ENCODE measurements at regions not wholly inside any gene's neighbourhood (a gene's known extent, or its start where the extent isn't known, plus 50 kb on each side); places are given as distances from the start of the nearest gene placed in this dataset.

DNA sequence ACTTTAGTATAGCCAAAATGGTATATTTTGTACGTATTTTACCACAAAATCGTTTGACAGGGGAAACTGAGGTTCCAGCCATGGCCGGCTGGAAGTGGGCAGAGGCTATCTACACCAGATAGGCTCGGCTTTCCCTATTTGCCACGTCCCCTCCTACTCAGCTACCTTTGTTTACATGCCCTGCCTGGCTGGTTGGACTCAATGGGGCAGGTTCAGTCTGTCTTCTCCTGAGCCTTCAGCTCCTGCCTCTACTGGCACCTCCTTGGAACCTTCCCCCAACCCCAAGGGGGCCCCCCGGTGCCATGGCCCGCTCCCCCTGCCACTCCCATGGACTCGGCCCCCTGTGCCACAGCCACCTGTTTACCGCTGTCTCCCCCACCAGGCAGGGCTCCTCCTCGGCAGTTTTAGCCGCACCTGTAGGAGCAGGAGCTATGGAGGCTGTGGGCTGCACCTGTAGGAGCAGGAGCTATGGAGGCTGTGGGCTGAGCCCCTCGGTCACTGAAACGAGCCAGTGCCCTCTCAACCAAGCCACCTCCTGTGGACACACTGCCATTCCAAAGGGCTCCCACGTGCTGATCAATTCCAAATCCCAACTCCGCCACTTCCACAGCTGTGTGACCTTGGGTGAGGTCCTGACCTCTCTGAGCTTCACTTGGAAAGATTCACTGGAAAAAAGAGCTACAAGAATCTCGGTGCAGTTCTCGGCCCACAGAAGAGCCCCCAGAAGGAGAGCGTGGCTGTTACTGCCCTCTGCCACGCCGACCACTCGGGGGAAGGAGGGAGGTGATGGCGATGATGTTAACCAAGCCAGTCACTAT, 62.2 kb downstream of the NCOR2 start:
- no peak overlapping the region for H3K9ac ChIP-seq (ENCODE audit: low read length)
- RAD21 ChIA-PET (ENCODE audit: low non-redundant PET in 1 of 2, low total read pairs in 2 of 2, uncharacterized antibody in 2 of 2, unreplicated experiment in 2 of 2): no interaction called here
- no peak overlapping the region for H3K27ac ChIP-seq (ENCODE audit: low read depth, low read length)
- no peaks in the 10 kb centered on the region for H4K20me1 ChIP-seq (ENCODE audit: insufficient read depth)
- H3K9me2 ChIP-seq (ENCODE audit: insufficient read depth): no peaks in the 10 kb centered on the region
- no TSS peak for BruUV-seq (replicated peaks)
- peaks cover 76% of the 10 kb centered on the region for H3K79me2 ChIP-seq (ENCODE audit: insufficient read depth, low read length)
- POLR2A ChIA-PET: no interaction called here
- DNase-seq (ENCODE audit: low read depth, low spot score): no peak
- no peaks in the 10 kb centered on the region for H3K9me3 ChIP-seq (ENCODE audit: control insufficient read depth in 1 of 2, insufficient read depth in 1 of 2, low read depth in 1 of 2, low read length in 2 of 2)
- no peaks in the 10 kb centered on the region for H3K27me3 ChIP-seq (ENCODE audit: insufficient read depth, low read length)
- CTCF ChIA-PET: no interaction called here
- intact Hi-C loops (cut with micrococcal nuclease): no loop called here
- H3K36me3 ChIP-seq (ENCODE audit: control insufficient read depth in 1 of 2, insufficient read depth in 2 of 2, low read length in 2 of 2): no peaks in the 10 kb centered on the region
- H2AFZ ChIP-seq (ENCODE audit: low read depth, low read length, poor library complexity, severe bottlenecking): no peak overlapping the region
- no peak overlapping the region for H3K4me2 ChIP-seq (ENCODE audit: low read length)
- TF ChIP-seq EZH2 (IDR thresholded peaks at IDR 0.05) (no peak), SIN3A (IDR thresholded peaks at IDR 0.05; ENCODE audit: low read depth) (no peak), CEBPB (IDR thresholded peaks at IDR 0.05; ENCODE audit: low read depth) (no peak), SRF (IDR thresholded peaks at IDR 0.05; ENCODE audit: low read depth) (no peak)
- TF ChIP-seq, protein P1, sequence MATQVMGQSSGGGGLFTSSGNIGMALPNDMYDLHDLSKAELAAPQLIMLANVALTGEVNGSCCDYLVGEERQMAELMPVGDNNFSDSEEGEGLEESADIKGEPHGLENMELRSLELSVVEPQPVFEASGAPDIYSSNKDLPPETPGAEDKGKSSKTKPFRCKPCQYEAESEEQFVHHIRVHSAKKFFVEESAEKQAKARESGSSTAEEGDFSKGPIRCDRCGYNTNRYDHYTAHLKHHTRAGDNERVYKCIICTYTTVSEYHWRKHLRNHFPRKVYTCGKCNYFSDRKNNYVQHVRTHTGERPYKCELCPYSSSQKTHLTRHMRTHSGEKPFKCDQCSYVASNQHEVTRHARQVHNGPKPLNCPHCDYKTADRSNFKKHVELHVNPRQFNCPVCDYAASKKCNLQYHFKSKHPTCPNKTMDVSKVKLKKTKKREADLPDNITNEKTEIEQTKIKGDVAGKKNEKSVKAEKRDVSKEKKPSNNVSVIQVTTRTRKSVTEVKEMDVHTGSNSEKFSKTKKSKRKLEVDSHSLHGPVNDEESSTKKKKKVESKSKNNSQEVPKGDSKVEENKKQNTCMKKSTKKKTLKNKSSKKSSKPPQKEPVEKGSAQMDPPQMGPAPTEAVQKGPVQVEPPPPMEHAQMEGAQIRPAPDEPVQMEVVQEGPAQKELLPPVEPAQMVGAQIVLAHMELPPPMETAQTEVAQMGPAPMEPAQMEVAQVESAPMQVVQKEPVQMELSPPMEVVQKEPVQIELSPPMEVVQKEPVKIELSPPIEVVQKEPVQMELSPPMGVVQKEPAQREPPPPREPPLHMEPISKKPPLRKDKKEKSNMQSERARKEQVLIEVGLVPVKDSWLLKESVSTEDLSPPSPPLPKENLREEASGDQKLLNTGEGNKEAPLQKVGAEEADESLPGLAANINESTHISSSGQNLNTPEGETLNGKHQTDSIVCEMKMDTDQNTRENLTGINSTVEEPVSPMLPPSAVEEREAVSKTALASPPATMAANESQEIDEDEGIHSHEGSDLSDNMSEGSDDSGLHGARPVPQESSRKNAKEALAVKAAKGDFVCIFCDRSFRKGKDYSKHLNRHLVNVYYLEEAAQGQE (IDR thresholded peaks at IDR 0.05; ENCODE audit: low read depth): no peak
- H3K4me3 ChIP-seq (replicated peaks in 1 of 2; ENCODE audit: low read depth in 1 of 2, low read length in 2 of 2): no peak overlapping the region
- peaks cover 32 to 41% of the 10 kb centered on the region in 2 experiments for H3K4me1 ChIP-seq (ENCODE audit: control insufficient read depth in 1 of 2, insufficient read depth in 2 of 2, low read length in 2 of 2)
- no peak for ATAC-seq
